H9 (cell line): ENCODE measurements at regions not wholly inside any gene's neighbourhood (a gene's known extent, or its start where the extent isn't known, plus 50 kb on each side); places are given as distances from the start of the nearest gene placed in this dataset.

Experiments
- DNase-seq: peaks from one replicate; pipeline ENCODE4 v3.0.0-alpha.2; 2017
- H2AFZ ChIP-seq: one replicate; pipeline ENCODE4 v1.6.1; 2013; ENCODE audit warnings: mild to moderate bottlenecking, low read length, control low read depth, moderate library complexity
- H2AK5ac ChIP-seq: 2 replicates; pipeline ENCODE4 v1.6.1; 2013; ENCODE audit warnings: low read length, control low read depth, mixed read lengths; ENCODE audit not compliant: insufficient read length
- H2BK120ac ChIP-seq: one replicate; pipeline ENCODE4 v1.6.1; 2013; ENCODE audit warnings: low read depth, mild to moderate bottlenecking, low read length, control low read depth, inconsistent platforms; ENCODE audit not compliant: poor library complexity, severe bottlenecking
- H2BK12ac ChIP-seq: 2 replicates; pipeline ENCODE4 v1.6.1; 2013; ENCODE audit warnings: low read length, control low read depth, mixed read lengths, low read depth; ENCODE audit not compliant: insufficient read length
- H2BK15ac ChIP-seq: 2 replicates; pipeline ENCODE4 v1.6.1; 2013; ENCODE audit warnings: low read depth, low read length, control low read depth
- H2BK20ac ChIP-seq: one replicate; pipeline ENCODE4 v1.6.1; 2013; ENCODE audit warnings: low read depth, mild to moderate bottlenecking, low read length, control low read depth, inconsistent platforms; ENCODE audit not compliant: poor library complexity, severe bottlenecking
- H2BK5ac ChIP-seq: 2 replicates; pipeline ENCODE4 v1.6.1; 2013; ENCODE audit warnings: low read length, control low read depth, mixed read lengths; ENCODE audit not compliant: insufficient read length
- H3K14ac ChIP-seq: 2 replicates; pipeline ENCODE4 v1.6.1; 2013; ENCODE audit warnings: low read length, control low read depth; ENCODE audit not compliant: insufficient read depth
- H3K18ac ChIP-seq: 2 replicates; pipeline ENCODE4 v1.6.1; 2013; ENCODE audit warnings: low read depth, mild to moderate bottlenecking, mixed read lengths, low read length, control low read depth; ENCODE audit not compliant: insufficient read length
- H3K23ac ChIP-seq: 2 replicates; pipeline ENCODE4 v1.6.1; 2013; ENCODE audit warnings: low read length, control low read depth, mixed read lengths, low read depth; ENCODE audit not compliant: insufficient read length
- H3K23me2 ChIP-seq: 2 replicates; pipeline ENCODE4 v1.6.1; 2013; ENCODE audit warnings: low read depth, mild to moderate bottlenecking, mixed read lengths, low read length, control low read depth; ENCODE audit not compliant: insufficient read length, poor library complexity, severe bottlenecking
- H3K27ac ChIP-seq: 2 replicates; pipeline ENCODE4 v1.5.1; 2013; ENCODE audit warnings: low read length, control low read depth, mixed read lengths, low read depth; ENCODE audit not compliant: insufficient read length
- H3K27me3 ChIP-seq: 2 replicates; pipeline ENCODE4 v1.6.1; 2013; ENCODE audit warnings: low read length, control low read depth, inconsistent platforms; ENCODE audit not compliant: insufficient read depth
- H3K4ac ChIP-seq: 2 replicates; pipeline ENCODE4 v1.6.1; 2013; ENCODE audit warnings: low read depth, mild to moderate bottlenecking, control low read depth, inconsistent platforms, low read length, moderate library complexity
- H3K4me1 ChIP-seq: 2 replicates; pipeline ENCODE4 v1.6.1; 2013; ENCODE audit warnings: low read length, control low read depth, inconsistent platforms; ENCODE audit not compliant: insufficient read depth
- H3K4me2 ChIP-seq: 2 replicates; pipeline ENCODE4 v1.6.1; 2013; ENCODE audit warnings: low read length, control low read depth, mixed read lengths; ENCODE audit not compliant: insufficient read length, insufficient read depth
- H3K56ac ChIP-seq: 2 replicates; pipeline ENCODE4 v1.6.1; 2013; ENCODE audit warnings: low read depth, mild to moderate bottlenecking, mixed read lengths, low read length, control low read depth; ENCODE audit not compliant: insufficient read length
- H3K79me1 ChIP-seq: 2 replicates; pipeline ENCODE4 v1.6.1; 2013; ENCODE audit warnings: low read depth, mild to moderate bottlenecking, moderate library complexity, low read length, control low read depth, inconsistent platforms; ENCODE audit not compliant: insufficient read depth, poor library complexity, severe bottlenecking
- H3K79me2 ChIP-seq: 2 replicates; pipeline ENCODE4 v1.6.1; 2013; ENCODE audit warnings: low read length, control low read depth, inconsistent platforms; ENCODE audit not compliant: insufficient read depth
- H3K9ac ChIP-seq: 2 replicates; pipeline ENCODE4 v1.6.1; 2013; ENCODE audit warnings: low read length, control low read depth, mixed read lengths; ENCODE audit not compliant: insufficient read length; ENCODE audit errors: extremely low read depth
- H3K9me3 ChIP-seq: one replicate; pipeline ENCODE4 v1.6.1; 2013; ENCODE audit warnings: low read depth, low read length, inconsistent platforms; ENCODE audit not compliant: control insufficient read depth
- H3T11ph ChIP-seq: one replicate; pipeline ENCODE4 v1.6.1; 2013; ENCODE audit warnings: mild to moderate bottlenecking, low read length, control low read depth, inconsistent platforms
- H4K20me1 ChIP-seq: one replicate; pipeline ENCODE4 v1.6.1; 2013; ENCODE audit not compliant: control insufficient read depth, insufficient read length, insufficient read depth
- H4K5ac ChIP-seq: 2 replicates; pipeline ENCODE4 v1.6.1; 2013; ENCODE audit warnings: low read depth, mild to moderate bottlenecking, mixed read lengths, low read length, control low read depth; ENCODE audit not compliant: insufficient read length
- H4K8ac ChIP-seq: replicated peaks from 2 replicates; pipeline ENCODE4 v1.6.1; 2013; ENCODE audit warnings: low read length, control low read depth, mixed read lengths, low read depth; ENCODE audit not compliant: insufficient read length
- H4K91ac ChIP-seq: 2 replicates; pipeline ENCODE4 v1.6.1; 2013; ENCODE audit warnings: low read depth, mild to moderate bottlenecking, moderate library complexity, mixed read lengths, low read length, control low read depth; ENCODE audit not compliant: insufficient read length
- H3K27ac Mint-ChIP-seq, 3 experiments: 2 replicates in 2 of 3; 3 replicates in 1 of 3; pipeline ENCODE4 v1.8.0; 2020 to 2021; ENCODE audit warnings: mixed read lengths in 3 of 3, mild to moderate bottlenecking in 1 of 3, moderate library complexity in 1 of 3
- H3K27me3 Mint-ChIP-seq: 2 replicates; pipeline ENCODE4 v1.8.0; 2021; ENCODE audit warnings: low read depth, mild to moderate bottlenecking, moderate library complexity, mixed read lengths
- H3K36me3 Mint-ChIP-seq, 3 experiments: 2 replicates in 2 of 3; 3 replicates in 1 of 3; pipeline ENCODE4 v1.8.0; 2020 to 2021; ENCODE audit warnings: low read depth in 3 of 3, mixed read lengths in 3 of 3; ENCODE audit not compliant: insufficient read depth in 1 of 3
- H3K4me1 Mint-ChIP-seq, 2 experiments: 2 replicates each; pipeline ENCODE4 v1.8.0; 2020; ENCODE audit warnings: mixed read lengths in 2 of 2
- H3K4me3 Mint-ChIP-seq, 2 experiments: 2 replicates in 1 of 2; 3 replicates in 1 of 2; pipeline ENCODE4 v1.8.0; 2020 to 2021; ENCODE audit warnings: mild to moderate bottlenecking in 2 of 2, mixed read lengths in 2 of 2, moderate library complexity in 1 of 2
- H3K9me3 Mint-ChIP-seq, 2 experiments: 2 replicates in 1 of 2; 3 replicates in 1 of 2; pipeline ENCODE4 v1.8.0; 2020; ENCODE audit warnings: mild to moderate bottlenecking in 2 of 2, mixed read lengths in 2 of 2, moderate library complexity in 1 of 2
- CTCF ChIP-seq: fragments of 200-600 bp; sonication (generic); conservative IDR thresholded peaks from 3 replicates; pipeline ENCODE4 v1.8.0; 2021; ENCODE audit warnings: antibody characterized with exemption, mild to moderate bottlenecking

- Histone ChIP-seq H3K27me3 (no peaks in the 10 kb centered on the region), H3K56ac (no peak overlapping the region), H4K91ac (no peak overlapping the region), H3K9me3 (no peaks in the 10 kb centered on the region), H3K23me2 (no peaks in the 10 kb centered on the region), H3K4me1 (no peaks in the 10 kb centered on the region), H3K9ac (no peak overlapping the region), H4K20me1 (no peaks in the 10 kb centered on the region), H2BK120ac (no peak overlapping the region), H2BK5ac (no peak overlapping the region), H4K5ac (no peak overlapping the region), H2AK5ac (no peak overlapping the region), H3K23ac (no peak overlapping the region), H3K79me2 (no peaks in the 10 kb centered on the region), H2BK12ac (no peak overlapping the region), H3K27ac (no peak overlapping the region), H2BK15ac (no peak overlapping the region), H2BK20ac (no peak overlapping the region), H3K79me1 (no peaks in the 10 kb centered on the region), H3T11ph (no peak overlapping the region), H3K4me2 (no peak overlapping the region), H3K14ac (no peak overlapping the region), H4K8ac (no peak overlapping the region), H3K4ac (no peak overlapping the region), H3K18ac (no peak overlapping the region), H2AFZ (no peak overlapping the region)
- Mint-ChIP-seq H3K27me3 (no peaks in the 10 kb centered on the region), H3K27ac (no peak overlapping the region), H3K4me1 (0 out of 4 replicates have a peak, but pooled peaks cover 0 to 3% of the 10 kb centered on the region in 2 experiments), H3K9me3 (peaks cover 0 to 14% of the 10 kb centered on the region in 2 experiments; a peak in 4 of 5 replicates), H3K36me3 (peaks cover 0 to 7% (median 5%) of the 10 kb centered on the region in 3 experiments; a peak in 5 of 7 replicates), H3K4me3 (no peak overlapping the region)
- no peak for DNase-seq
- no peak for TF ChIP-seq CTCF
Measured at GRCh38 chr10:36147529-36147928, 505.4 kb upstream of the FZD8 start.
